DOHH2 (cell line): ENCODE measurements at regions not wholly inside any gene's neighbourhood (a gene's known extent, or its start where the extent isn't known, plus 50 kb on each side); places are given as distances from the start of the nearest gene placed in this dataset.
"Not testable (repeated sequence)": the region's sequence is repeated elsewhere in the genome, so short reads cannot be mapped to it uniquely, and the experiment has no call there.

ENCODE experiments used
- CTCF ChIP-seq: fragments of 200-600 bp; sonication (generic); IDR thresholded peaks from one replicate; pipeline ENCODE4 v1.5.1; 2014; ENCODE audit warnings: antibody characterized with exemption, mild to moderate bottlenecking, low read depth, low read length; ENCODE audit not compliant: poor library complexity, severe bottlenecking
- EZH2phosphoT487 ChIP-seq: fragments of 200-600 bp; sonication (generic); IDR thresholded peaks from 2 replicates; pipeline ENCODE4 v1.6.1; 2017; ENCODE audit warnings: borderline replicate concordance, mild to moderate bottlenecking, antibody characterized with exemption, low read length, moderate library complexity, mixed read lengths

GRCh38 chrX:1880884-1881817 is 266.3 kb downstream of the ASMT start:
- not testable (repeated sequence) for TF ChIP-seq CTCF, EZH2phosphoT487
